Epithelial cell of proximal tubule (primary cell): ENCODE measurements at regions not wholly inside any gene's neighbourhood (a gene's known extent, or its start where the extent isn't known, plus 50 kb on each side); places are given as distances from the start of the nearest gene placed in this dataset.

Experiments
- DNase-seq: peaks from one replicate; pipeline ENCODE4 v3.0.0-alpha.2; 2011; ENCODE audit warnings: low read depth
- H3K4me3 ChIP-seq: 2 replicates; pipeline ENCODE4 v1.5.1; 2011; ENCODE audit warnings: low read depth, mild to moderate bottlenecking, low read length
- CTCF ChIP-seq: conservative IDR thresholded peaks from 2 replicates; pipeline ENCODE4 v1.5.1; 2012; ENCODE audit warnings: low read depth, mild to moderate bottlenecking, low read length

GRCh38 chr2:18503376-18504228 lies 56.9 kb downstream of the RDH14 start:
- H3K4me3 ChIP-seq = no peak overlapping the region
- no peak for DNase-seq
- TF ChIP-seq CTCF = no peak

GRCh38 chr2:18502142-18502541 lies 58.3 kb downstream of the RDH14 start:
- TF ChIP-seq CTCF = no peak
- DNase-seq = no peak
- no peak overlapping the region for H3K4me3 ChIP-seq

GRCh38 chr2:18501729-18502128 lies 58.7 kb downstream of the RDH14 start:
- no peak overlapping the region for H3K4me3 ChIP-seq
- no peak for DNase-seq
- no peak for TF ChIP-seq CTCF

GRCh38 chr2:18501156-18501555 lies 59.3 kb downstream of the RDH14 start:
- DNase-seq = no peak
- H3K4me3 ChIP-seq = no peak overlapping the region
- no peak for TF ChIP-seq CTCF

GRCh38 chr2:18500333-18500732 lies 60.1 kb downstream of the RDH14 start:
- DNase-seq = no peak
- H3K4me3 ChIP-seq = no peak overlapping the region
- no peak for TF ChIP-seq CTCF

- H3K4me3 ChIP-seq = no peak overlapping the region
- TF ChIP-seq CTCF = no peak
- DNase-seq = no peak
Measured at GRCh38 chr2:18498531-18498930, 61.9 kb downstream of the RDH14 start.

- no peak for TF ChIP-seq CTCF
- H3K4me3 ChIP-seq = no peak overlapping the region
- no peak for DNase-seq
Measured at GRCh38 chr2:18496516-18496915, 63.9 kb downstream of the RDH14 start.
